DND-41 (cell line): ENCODE measurements at regions not wholly inside any gene's neighbourhood (a gene's known extent, or its start where the extent isn't known, plus 50 kb on each side); places are given as distances from the start of the nearest gene placed in this dataset.

Experiments
- CTCF ChIP-seq: IDR thresholded peaks from 2 replicates; pipeline ENCODE4 v1.5.1; 2012; ENCODE audit warnings: borderline replicate concordance, low read length, moderate library complexity, mild to moderate bottlenecking; ENCODE audit not compliant: poor library complexity, severe bottlenecking; ENCODE audit errors: extremely low read depth
- EZH2 ChIP-seq: IDR thresholded peaks from 3 replicates; pipeline ENCODE4 v1.6.1; 2012; ENCODE audit warnings: borderline replicate concordance, low read depth, mild to moderate bottlenecking, moderate library complexity, low read length, inconsistent platforms; ENCODE audit not compliant: severe bottlenecking

GRCh38 chr10:118116362-118116714 is 69.6 kb upstream of the RAB11FIP2 start:
- no peak for TF ChIP-seq CTCF
- TF ChIP-seq EZH2: no peak
